ENCODE measurements at regions not wholly inside any gene's neighbourhood (a gene's known extent, or its start where the extent isn't known, plus 50 kb on each side); places are given as distances from the start of the nearest gene placed in this dataset.
"Not testable (repeated sequence)": the region's sequence is repeated elsewhere in the genome, so short reads cannot be mapped to it uniquely, and the experiment has no call there.

DNA sequence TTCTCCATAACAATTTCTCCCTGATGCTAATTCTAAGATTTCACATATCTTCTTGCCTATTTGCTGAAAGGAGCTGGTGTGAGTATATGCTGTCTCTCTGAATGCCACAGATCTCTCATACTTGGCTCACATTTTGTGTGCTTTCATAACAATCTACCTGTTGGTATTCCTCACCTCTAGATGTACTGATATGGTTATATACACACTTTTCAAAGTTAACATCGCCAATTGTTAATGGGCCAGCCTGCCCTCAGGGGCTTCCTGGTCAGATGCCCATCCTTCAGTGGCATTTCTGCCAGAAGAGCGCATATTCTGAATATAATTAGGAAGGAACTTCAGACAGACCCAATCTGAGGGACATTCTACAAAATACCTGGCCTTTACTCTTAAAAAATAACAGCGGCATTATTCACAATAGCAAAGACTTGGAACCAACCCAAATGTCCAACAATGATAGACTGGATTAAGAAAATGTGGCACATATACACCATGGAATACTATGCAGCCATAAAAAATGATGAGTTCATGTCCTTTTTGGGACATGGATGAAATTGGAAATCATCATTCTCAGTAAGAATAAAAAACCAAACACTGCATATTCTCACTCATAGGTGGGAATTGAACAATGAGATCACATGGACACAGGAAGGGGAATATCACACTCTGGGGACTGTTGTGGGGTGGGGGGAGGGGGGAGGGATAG lies 123.9 kb upstream of the FAT1 start:
- DNase-seq: not testable (repeated sequence)

DNA sequence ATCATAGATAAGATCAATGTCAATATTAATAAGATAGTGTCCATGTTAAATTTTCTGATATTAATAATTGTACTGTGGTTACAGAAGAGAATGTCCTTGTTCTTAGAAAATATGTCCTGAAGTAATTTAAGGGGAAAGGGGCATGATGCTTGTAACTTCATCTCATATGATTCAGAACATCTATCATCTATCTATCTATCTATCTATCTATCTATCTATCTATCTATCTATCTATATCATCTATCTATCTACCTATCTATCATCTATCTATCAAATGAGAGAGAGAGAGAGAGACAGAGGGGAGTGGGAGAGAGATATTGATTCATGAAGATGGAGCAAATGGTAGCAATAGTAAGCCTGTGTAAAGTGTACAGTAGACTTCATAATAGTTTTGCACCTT lies 124.8 kb upstream of the FAT1 start:
- DNase-seq: no peak

DNA sequence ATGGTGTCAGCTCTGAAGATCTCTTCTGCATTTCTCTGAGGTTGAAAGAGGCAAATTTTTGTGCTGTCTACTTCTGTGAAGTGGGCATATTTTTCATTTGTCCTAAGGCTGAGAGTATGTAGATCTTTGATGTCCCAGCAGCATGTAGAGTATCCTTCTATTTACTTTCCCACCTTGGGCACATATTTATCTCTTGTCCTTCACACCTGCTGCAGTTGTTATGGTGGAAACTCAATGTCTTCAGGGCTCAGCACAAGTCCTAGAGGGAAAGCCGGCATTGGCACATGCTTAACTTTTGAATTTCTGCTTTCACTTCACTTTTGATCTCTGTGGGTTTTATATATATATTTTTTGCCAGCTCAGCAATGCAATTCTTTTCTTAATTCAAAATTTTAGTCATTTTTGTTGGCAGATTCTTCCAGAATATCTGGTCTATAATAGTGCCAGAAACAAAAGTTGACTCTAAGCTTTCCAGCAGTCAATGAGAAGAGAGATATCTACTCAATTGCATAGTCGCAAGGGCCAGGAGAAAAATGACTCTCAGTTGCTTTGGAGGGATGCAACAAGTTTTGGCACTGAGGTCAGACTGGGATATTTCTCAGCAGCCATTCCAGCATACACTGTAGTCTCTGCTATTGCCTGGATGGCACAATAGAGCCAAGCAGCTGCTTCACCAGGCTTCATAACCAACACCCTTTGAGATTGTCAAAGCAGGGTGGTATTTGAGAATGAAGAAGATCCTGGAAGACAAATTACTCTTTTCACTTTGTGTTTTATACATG lies 127.8 kb upstream of the FAT1 start:
- DNase-seq: no peak

DNA sequence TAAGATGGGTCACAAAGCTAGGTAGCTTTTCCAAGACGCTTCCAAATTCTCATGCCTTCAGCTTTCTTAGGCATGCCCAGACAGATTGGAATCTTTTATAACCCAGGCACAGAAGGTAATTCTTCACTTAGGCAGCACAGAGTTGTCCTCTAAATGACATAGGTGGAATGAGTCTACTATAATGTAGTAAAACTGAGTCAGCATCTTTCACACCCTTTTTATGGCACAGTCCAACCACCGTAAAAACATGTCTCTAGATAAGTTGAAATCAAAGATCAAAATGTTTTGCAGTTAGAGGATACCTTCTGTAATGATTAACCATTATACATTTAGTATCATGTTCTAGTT lies 128.4 kb upstream of the FAT1 start:
- DNase-seq: no peak

DNA sequence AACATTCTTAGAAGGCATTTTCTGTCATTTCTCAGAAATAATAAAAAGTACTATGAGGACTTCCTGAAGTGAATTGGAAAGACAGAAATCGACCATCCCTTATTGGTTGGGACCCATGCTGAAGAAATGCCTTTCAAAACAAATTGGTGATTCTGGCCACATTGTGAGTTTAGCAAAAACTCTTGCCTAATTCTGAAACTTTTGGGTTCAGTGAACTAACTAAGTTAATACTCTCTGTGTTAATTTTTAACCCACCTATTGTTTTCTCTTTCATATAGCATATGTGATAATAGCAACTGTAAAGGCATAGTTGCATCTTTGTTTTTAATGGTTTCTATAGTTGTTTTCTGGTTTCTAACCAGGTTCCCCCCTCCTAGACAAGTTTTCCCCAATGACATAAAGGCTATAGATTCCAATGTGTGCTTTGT lies 129.3 kb upstream of the FAT1 start:
- no peak for DNase-seq

DNA sequence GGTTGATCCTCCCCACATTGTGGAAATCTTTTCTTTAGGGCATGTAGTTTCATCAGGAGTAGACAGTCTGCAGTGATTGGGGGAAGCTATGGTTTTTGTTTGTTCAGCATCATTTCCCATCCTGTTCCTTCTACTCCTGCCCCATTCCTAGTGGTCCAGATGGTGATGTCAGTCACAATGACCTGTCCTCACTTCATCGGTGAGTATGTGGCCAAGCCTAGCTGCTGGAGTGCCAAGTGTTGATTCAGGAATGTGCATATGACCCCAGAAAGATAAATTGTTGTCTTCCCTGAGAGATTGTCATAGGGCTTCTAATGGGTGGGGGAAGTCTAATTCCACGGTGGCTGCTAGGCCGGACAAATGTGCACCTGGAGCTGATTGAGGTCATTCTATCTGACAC lies 130.6 kb upstream of the FAT1 start:
- no peak for DNase-seq

DNA sequence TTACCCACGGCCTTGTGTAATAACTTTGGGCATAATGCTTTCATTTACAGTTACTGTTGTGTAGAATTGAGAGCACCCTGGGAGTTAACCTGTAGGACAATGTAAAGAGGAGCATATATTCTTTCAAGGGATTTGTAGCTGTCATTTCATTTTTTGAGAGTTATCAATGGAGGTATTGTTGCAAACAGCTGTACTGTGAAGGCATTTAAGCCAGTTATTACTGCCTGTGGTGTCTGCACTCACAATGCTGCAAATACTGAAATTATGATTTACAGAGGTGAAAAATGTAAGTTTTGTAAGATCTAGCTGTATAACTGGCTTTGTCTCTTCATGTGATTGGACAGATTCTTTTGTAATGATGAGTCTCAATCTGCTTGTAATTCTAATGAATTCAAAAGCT lies 131.5 kb upstream of the FAT1 start:
- DNase-seq: no peak

DNA sequence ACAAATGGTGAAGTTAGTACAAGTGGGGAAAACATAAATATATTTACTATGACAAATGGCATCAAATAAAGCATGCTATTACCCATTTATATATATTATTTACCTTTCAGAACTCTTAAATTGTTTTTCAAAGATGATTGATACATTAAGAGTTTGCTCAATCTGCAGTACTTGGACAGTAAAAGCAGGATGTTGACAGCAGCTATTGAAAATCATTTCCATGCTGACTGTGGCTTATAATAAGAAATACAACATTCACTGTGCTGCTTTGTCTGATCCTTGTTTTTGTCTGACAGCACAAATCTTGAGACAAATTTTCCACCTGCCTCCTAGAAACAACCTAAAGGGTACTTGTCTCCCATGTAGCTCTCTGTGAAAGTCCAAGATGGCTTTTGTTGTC lies 134.1 kb upstream of the FAT1 start:
- DNase-seq: no peak

DNA sequence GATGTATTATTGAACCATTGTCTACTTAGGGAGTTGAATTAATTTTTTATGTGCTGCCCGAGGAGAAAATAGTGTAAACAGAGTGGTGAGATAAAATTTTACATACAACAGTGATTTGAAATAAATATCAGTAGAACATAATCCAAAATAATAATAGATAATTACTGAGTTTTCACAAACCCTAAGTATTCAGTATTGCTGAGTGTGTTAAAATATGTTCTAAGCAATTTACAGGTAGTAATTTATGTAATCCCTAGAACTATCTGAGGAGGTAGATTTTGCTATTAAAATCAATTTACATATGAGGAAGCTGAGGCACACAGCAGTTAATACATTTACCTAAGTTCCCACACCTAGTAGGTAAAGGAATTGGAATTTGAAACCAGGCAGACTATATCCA lies 134.7 kb upstream of the FAT1 start:
- DNase-seq: no peak

DNA sequence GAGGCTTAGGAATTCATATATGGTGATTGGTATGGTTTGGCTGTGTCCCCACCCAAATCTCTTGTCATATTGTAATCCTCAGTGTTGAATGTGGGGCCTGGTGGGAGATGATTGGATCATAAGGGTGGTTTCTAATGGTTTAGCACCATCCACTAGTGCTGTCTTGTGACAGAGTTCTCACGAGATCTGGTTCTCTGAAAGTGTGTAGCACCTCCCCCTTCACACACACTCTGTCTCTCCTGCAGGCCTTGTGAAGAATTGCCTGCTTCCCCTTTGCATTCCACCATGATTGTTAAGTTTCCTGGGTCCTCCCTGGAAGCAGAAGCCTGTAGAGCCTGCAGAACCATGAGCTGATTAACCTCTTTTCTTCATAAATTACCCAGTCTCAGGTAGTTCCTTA lies 135.8 kb upstream of the FAT1 start:
- DNase-seq: no peak

DNA sequence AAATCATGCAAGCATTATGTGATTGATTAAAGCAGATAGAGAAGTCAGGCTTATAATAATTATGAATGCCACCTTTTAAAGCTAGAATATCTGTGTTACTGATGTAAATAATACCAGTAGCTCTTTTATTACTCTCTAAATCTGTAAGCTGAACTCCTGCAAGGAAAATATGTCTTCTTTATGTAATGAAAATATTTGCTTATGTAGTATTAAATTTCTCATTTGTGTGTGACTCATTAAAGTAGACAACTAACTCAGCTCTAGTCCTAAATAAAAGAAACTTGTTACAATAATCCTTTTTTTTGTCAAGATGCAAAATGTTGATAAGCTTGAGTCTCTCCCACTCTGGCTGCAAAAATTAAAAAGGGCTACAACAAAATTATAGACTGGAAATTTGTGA lies 137.7 kb upstream of the FAT1 start:
- no peak for DNase-seq

DNA sequence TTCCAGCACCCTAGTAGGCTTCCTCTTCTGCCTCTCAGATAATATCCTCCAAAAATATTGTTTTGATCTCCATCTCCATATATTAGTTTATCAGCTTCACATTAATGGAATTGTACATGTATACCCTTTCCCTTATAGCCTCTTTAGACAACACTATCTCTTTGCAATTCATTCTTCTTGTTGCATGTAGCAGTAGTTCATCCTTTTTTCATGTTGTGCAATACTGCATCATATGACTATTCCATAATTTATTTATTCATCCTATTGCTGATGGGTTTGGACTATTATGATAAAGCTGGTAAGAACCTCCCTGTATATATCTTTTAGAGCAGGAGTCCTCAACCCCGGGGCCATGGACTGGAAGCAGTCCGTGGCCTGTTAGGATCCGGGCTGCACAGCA lies 148.2 kb upstream of the FAT1 start:
- no peak for DNase-seq

DNA sequence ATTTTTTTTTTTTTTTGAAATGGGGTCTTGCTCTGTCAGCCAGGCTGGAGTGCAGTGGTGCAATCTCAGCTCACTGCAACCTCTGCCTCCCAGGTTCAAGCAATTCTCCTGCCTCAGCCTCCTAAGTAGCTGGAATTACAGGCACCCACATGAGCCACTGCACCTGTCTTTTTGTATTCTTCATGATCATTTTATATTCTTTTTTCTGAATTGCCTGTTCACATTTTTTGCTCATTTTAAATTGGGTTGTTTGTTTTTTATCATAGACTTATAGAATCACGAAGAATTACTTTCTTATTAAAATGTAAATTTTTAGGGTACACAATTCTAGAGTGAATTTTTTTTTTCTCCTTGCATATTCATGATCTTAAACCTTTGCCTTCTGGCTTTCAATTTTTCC lies 149.4 kb upstream of the FAT1 start:
- DNase-seq: not testable (repeated sequence)

DNA sequence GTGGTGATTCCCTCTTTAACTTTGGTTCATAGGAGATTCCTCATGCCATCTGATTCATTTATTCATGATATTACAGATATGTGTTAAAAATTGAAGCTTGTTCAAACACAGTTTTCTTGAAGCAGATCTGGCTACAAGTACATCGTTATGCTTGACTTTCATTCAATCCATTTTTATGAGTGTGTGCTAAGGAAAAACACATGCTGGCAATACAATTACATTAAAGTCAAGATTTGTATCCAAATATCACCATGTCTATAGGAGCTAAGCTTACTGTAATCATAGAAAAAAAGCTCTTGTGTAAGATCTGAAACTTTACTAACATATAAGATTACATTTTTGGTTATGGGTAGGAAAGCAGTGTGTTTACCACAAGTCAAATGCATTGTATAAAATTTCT lies 151.8 kb upstream of the FAT1 start:
- DNase-seq: no peak

DNA sequence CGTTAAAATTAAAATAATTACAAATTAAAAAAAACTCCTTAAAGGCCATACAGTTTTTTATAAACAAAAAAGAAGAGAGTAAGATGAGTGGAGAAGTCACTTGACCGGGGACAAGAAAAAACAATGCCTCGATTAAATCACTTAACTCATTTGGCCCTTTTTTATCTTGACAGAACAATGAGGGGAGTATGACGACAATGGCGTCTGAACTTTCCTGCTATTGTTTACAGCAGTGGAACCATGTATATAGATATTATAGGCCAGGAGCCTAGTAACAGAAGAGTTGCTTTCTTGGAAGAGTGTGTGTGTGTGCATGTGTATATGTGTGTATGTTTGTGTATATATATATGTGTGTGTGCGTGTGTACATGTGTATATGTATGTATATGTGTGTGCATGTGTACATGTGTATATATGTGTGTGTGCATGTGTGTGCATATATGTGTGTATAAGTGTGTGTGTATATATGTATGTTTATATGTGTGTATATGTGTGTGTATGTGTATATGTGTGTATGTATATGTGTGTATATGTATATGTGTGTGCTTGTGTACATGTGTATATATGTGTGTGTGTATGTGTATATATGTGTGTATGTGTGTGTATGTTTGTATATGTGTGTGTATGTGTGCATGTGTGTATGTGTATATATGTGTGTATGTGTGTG lies 153.4 kb upstream of the FAT1 start:
- no peak for DNase-seq

DNA sequence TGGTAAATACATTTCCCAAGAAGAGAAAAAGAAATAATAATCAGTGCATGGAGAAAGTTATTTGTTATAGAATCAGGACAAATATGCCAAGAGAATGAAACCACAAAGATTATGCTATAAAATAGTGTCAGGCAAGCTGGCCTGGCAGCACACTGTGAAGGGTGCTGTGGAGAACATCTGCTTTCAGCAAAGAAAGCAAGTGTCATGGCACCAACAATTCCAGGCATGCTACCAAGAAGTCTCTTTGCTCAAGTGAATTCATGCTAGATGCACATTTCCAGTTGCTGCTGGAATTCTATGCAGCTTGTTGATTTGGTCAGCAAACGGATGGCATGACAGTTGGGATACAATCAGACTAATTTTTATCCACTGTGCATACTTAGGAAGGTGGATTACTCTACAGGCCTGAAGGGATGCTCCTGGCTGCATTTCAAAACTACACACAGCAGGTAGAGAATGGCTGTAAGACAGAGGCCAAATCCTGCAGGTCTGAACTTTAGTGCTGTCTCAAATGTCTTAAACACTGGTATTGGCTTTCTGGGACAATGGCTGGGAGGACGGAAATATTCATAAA lies 154.6 kb upstream of the FAT1 start:
- DNase-seq: no peak

DNA sequence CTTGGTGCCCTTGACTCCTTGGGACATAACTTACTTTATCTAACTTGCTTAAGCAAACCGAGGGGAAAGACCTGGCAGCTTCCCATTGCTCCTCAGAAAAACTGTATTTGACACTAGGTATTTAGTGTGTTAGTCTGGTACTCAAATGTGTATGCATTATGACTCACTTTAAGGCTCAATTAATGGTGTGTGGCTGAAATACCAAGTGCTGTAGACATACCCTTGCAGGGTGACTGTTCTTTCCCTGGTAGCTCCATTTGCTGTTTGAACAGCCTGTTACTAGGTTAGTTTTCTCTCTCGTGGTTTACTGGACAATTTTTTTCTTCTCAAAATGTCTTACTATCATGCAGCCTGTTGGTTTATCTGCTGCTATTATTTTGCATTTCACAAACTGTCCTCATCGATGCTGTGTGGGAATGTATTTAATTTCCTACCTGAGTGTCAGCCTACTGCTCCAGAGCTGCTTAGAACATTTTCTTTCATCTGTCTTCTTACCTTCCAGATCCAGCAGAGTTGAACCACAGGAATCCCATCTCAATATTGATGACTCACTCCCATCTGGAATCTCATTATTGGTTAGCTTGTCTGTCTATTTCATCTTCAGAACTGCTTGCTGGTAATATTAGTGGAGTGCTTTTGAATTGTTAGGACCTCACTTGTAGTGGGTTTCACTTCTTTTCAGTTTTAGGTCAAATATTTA lies 158.0 kb upstream of the FAT1 start:
- DNase-seq: no peak

DNA sequence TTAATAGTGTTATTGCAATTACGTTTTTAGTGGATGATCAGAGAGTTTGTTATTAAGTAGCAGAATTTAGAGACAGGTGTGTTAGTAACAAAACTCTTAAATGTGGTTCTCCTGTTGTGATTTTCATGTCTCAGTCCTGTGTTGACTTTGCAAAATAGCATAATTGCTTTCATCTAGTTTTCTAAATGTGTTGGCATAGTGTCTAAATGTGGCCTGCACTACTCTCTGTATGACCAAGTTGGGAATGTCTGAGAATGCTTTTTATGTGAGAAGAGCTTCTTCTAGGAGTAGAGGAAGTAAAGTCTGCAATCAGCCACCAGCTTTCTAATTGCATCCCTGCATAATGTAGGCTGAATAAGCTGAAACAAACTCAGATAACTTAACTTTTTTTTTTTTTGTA lies 158.6 kb upstream of the FAT1 start:
- DNase-seq: no peak

DNA sequence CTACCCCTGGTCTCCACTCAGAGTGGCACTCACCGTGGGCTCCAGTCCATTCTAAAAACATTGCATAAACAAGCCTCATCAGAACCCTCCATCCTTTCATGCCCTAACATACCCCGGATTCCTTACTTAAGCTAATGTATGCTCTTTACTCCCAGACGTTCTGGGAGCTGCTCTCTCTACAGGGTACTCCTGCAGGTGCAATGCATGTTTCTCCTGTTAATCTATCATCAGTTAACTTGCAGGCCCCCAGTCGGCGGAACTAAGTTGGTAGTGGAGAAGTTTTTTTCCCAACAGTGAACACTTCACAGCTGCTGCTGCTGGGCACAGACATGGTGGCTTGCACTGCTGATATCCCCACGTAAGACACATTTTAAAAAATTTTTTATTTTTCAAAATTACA lies 161.6 kb upstream of the FAT1 start:
- DNase-seq: no peak

DNA sequence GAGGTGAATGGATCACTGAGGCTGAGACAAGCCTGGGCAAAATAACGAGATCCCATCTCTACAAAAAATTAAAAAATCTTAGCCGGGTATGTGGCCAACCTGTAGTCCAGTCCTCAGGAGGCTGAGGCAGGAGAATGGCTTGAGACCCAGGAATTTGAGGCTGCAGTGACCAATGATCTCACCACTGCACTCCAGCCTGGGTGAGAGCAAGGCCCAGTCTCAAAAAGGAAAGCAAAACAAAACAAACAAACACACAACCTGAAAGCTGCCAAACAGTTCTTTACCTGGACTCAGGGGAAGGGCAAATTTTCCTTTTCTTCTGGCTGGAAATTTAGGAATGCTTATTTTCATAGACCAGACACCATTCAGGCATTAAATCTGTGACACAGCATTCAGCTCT lies 163.1 kb upstream of the FAT1 start:
- DNase-seq: no peak

DNA sequence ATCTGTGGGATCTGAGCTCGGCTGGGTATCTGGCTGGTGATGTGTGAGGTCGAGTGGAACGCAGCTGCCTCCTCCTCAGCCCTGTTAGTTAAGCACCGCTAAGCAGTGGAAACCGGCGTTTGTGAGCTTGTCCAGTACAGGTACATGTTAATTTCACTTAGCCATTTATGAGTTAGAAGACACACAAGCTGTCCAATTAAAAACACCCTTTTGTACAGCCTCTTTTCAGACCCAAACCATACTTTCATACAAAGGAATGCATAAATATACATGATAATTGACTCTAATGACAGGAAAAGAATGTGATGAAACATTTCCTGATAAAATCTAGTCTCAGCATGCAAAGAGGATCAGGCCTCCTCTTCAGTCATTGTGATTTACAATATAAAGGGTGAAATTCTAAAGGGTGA lies 163.6 kb upstream of the FAT1 start:
- no peak for DNase-seq

DNA sequence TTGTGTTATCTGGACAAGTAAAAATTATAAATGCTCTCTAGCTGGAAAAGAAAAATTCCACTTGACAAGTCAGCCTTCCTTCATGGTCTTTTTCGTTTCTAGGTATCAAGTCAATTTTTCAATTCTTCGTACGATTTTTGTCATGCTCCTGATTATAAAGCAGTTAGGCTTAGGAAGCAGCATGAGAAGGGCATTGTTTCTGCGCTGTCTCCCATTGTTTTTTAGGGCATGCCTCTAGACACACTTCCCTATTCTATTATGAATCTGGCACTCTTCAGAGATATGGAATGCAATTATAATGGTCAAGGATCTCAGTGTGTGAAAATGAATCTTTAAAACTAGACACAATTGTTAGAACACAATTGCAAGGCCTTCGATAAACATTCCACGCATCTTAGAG lies 164.1 kb upstream of the FAT1 start:
- DNase-seq: no peak

Data from muscle of arm (tissue), 1 donor.